IMR-90 (cell line): ENCODE measurements at regions not wholly inside any gene's neighbourhood (a gene's known extent, or its start where the extent isn't known, plus 50 kb on each side); places are given as distances from the start of the nearest gene placed in this dataset.

Experiments
- CEBPB ChIP-seq: IDR thresholded peaks from 2 replicates; pipeline ENCODE4 v1.6.1; 2012; ENCODE audit warnings: low read depth, low read length, improper control_type of control experiment
- CTCF ChIP-seq: conservative IDR thresholded peaks from 2 replicates; pipeline ENCODE4 v1.5.1; 2012; ENCODE audit warnings: mild to moderate bottlenecking, low read depth, low read length, improper control_type of control experiment
- MXI1 ChIP-seq: IDR thresholded peaks from 2 replicates; pipeline ENCODE4 v1.6.1; 2012; ENCODE audit warnings: low read depth, mild to moderate bottlenecking, low read length, moderate library complexity, borderline replicate concordance
- NFE2L2 ChIP-seq: fragments of 150-350 bp; IDR thresholded peaks from 2 replicates; pipeline ENCODE4 v1.6.1; 2016; ENCODE audit warnings: low read depth, mild to moderate bottlenecking, low read length
- POLR2A ChIP-seq: IDR thresholded peaks from 2 replicates; pipeline ENCODE4 v1.6.1; 2012; ENCODE audit warnings: mild to moderate bottlenecking, low read depth, low read length
- RAD21 ChIP-seq: IDR thresholded peaks from 2 replicates; pipeline ENCODE4 v1.6.1; 2012; ENCODE audit warnings: low read length, improper control_type of control experiment
- USF2 ChIP-seq: fragments of 150-350 bp; IDR thresholded peaks from 2 replicates; pipeline ENCODE4 v1.6.1; 2017; ENCODE audit warnings: mild to moderate bottlenecking, antibody characterized with exemption, low read length, low read depth

GRCh38 chr1:221983444-221983843 lies 241.6 kb upstream of the DUSP10 start:
- TF ChIP-seq CTCF (no peak), POLR2A (no peak), NFE2L2 (no peak), CEBPB (no peak), RAD21 (no peak), MXI1 (no peak), USF2 (no peak)
